Chondrocyte (in vitro differentiated cells): ENCODE measurements at regions not wholly inside any gene's neighbourhood (a gene's known extent, or its start where the extent isn't known, plus 50 kb on each side); places are given as distances from the start of the nearest gene placed in this dataset.

ENCODE experiments used
- DNase-seq: peaks from one replicate; pipeline ENCODE4 v3.0.0; 2021; ENCODE audit warnings: mixed read lengths, low spot score
- H3K27ac Mint-ChIP-seq: one replicate; pipeline ENCODE4 v1.8.0; 2021; ENCODE audit warnings: mild to moderate bottlenecking, moderate library complexity, mixed read lengths; ENCODE audit not compliant: unreplicated experiment
- H3K27me3 Mint-ChIP-seq: 2 replicates; pipeline ENCODE4 v1.8.0; 2021; ENCODE audit warnings: low read depth, mixed read lengths
- H3K36me3 Mint-ChIP-seq: 2 replicates; pipeline ENCODE4 v1.8.0; 2021; ENCODE audit warnings: low read depth, mixed read lengths
- H3K4me1 Mint-ChIP-seq: 2 replicates; pipeline ENCODE4 v1.8.0; 2021; ENCODE audit warnings: low read depth, mild to moderate bottlenecking, mixed read lengths
- H3K4me3 Mint-ChIP-seq: one replicate; pipeline ENCODE4 v1.8.0; 2021; ENCODE audit warnings: mild to moderate bottlenecking, moderate library complexity, mixed read lengths; ENCODE audit not compliant: unreplicated experiment
- H3K9me3 Mint-ChIP-seq: 2 replicates; pipeline ENCODE4 v1.8.0; 2021; ENCODE audit warnings: low read depth, mixed read lengths
- TF ChIP-seq, protein P1 (sequence below): fragments of 200-600 bp; sonication (generic); IDR thresholded peaks from 2 replicates; pipeline ENCODE4 v1.5.0; 2021; ENCODE audit warnings: antibody characterized with exemption, mild to moderate bottlenecking, moderate library complexity

DNA sequence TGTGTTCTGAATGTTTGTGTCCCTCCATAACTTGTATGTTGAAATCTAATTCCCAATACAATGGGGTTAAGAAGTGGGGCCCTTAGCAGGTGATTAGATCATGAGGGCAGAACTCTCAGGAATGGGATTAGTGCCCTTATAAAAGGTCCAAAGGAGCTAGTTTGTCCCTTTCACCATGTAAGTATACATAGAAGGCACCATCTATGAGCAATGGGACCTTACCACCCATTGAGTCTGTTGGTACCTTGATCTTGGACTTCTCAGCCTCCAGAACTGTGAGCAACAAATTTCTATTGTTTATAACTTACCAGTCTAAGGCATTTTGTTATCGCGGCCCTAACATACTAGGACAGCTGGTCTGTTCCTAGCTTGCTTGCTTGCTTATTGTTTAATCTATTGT, 106.3 kb downstream of the MYCN start:
- Mint-ChIP-seq H3K27me3 (peaks cover 5% of the 10 kb centered on the region), H3K36me3 (peaks cover 2% of the 10 kb centered on the region), H3K4me1 (no peaks in the 10 kb centered on the region), H3K27ac (no peak overlapping the region), H3K9me3 (peaks cover 2% of the 10 kb centered on the region), H3K4me3 (no peak overlapping the region)
- no peak for DNase-seq
- TF ChIP-seq, protein P1, sequence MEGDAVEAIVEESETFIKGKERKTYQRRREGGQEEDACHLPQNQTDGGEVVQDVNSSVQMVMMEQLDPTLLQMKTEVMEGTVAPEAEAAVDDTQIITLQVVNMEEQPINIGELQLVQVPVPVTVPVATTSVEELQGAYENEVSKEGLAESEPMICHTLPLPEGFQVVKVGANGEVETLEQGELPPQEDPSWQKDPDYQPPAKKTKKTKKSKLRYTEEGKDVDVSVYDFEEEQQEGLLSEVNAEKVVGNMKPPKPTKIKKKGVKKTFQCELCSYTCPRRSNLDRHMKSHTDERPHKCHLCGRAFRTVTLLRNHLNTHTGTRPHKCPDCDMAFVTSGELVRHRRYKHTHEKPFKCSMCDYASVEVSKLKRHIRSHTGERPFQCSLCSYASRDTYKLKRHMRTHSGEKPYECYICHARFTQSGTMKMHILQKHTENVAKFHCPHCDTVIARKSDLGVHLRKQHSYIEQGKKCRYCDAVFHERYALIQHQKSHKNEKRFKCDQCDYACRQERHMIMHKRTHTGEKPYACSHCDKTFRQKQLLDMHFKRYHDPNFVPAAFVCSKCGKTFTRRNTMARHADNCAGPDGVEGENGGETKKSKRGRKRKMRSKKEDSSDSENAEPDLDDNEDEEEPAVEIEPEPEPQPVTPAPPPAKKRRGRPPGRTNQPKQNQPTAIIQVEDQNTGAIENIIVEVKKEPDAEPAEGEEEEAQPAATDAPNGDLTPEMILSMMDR, result no peak

DNA sequence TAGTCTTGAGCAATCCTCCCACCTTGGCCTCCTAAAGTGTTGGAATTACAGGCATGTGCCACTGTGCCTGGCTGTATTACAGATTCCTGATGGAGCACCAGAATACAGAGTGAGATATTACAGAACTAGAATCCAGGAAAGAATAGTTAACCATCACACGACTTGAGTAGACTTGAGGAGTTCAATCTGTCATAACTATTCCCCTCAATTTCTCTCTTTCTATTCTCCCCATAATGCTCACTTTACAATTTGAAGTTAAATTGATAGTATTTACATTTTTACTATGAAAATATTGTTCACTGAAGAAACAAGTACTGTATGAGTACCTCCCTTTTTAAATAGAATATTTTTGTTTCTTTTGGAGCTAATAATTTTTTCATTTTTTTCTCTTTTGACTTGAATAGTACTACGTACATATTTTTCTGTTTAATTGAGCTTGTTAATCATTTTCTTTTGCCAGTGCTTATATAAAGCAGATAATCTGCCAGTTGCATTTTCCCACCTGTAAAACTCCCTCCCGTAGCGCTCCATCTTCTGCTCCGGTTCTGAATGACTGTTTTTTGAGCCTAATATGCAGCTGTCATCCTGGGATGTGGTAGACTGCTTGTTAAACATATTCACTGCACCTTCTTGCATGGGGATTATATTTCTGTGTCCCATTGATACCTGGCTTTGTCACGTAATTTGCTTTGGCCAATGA, 105.5 kb downstream of the MYCN start:
- peaks cover 2% of the 10 kb centered on the region for H3K9me3 Mint-ChIP-seq
- no peaks in the 10 kb centered on the region for H3K4me1 Mint-ChIP-seq
- no peak overlapping the region for H3K27ac Mint-ChIP-seq
- no peak for DNase-seq
- TF ChIP-seq, protein P1, result no peak
- H3K4me3 Mint-ChIP-seq, result no peak overlapping the region
- H3K36me3 Mint-ChIP-seq, result peaks cover 2% of the 10 kb centered on the region
- peaks cover 10% of the 10 kb centered on the region for H3K27me3 Mint-ChIP-seq

DNA sequence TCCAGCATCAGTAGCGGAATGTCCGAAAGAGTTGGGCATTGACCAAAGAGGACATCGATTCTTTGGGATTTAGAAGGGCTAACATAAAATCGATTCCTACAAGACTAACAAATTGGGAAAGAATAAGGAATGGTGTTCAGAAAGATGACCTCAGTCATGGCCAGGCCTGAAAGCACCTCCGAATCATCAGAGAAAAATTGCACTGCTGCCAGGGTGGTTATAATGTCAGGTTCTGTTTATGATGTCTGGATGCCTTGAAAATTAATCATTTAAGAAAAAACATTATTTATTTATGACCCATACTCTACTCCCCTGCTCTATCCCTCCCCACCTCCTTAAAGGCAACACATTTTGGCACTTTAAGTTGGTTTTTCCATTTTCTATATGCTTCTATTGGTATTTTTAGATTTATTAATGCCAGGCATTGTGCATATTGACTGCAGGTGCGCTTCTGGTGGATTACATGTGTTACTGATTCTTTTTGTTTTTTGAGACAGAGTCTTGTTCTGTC, 104.7 kb downstream of the MYCN start:
- H3K27me3 Mint-ChIP-seq, result peaks cover 17% of the 10 kb centered on the region
- H3K27ac Mint-ChIP-seq, result no peak overlapping the region
- no peaks in the 10 kb centered on the region for H3K4me1 Mint-ChIP-seq
- no peak for DNase-seq
- H3K36me3 Mint-ChIP-seq, result peaks cover 2% of the 10 kb centered on the region
- H3K4me3 Mint-ChIP-seq, result no peak overlapping the region
- H3K9me3 Mint-ChIP-seq, result peaks cover 2% of the 10 kb centered on the region
- TF ChIP-seq, protein P1, result no peak

DNA sequence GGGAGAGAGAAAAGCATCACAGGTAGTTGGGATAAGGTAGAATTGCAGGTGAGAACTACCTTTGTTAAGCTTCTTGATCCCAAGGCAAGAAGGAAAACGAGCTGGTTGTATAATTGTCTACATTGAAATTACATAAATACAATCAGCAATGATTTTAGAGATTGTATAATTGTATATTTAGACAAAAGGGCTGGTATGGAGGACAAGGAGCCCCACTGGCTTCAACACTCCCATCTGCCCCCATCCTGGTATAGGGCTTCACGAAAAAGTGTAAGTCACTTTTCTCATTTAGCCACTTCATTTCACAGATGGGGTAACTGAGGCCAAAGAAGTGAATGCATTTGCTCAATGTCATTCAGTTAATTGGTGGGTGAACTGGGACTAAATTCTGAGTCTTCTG, 103.3 kb downstream of the MYCN start:
- Mint-ChIP-seq H3K27me3 (peaks cover 28% of the 10 kb centered on the region), H3K27ac (no peak overlapping the region), H3K4me3 (no peak overlapping the region), H3K9me3 (peaks cover 2% of the 10 kb centered on the region), H3K4me1 (peaks cover 3% of the 10 kb centered on the region), H3K36me3 (peaks cover 2% of the 10 kb centered on the region)
- TF ChIP-seq, protein P1, result no peak
- DNase-seq, result no peak

DNA sequence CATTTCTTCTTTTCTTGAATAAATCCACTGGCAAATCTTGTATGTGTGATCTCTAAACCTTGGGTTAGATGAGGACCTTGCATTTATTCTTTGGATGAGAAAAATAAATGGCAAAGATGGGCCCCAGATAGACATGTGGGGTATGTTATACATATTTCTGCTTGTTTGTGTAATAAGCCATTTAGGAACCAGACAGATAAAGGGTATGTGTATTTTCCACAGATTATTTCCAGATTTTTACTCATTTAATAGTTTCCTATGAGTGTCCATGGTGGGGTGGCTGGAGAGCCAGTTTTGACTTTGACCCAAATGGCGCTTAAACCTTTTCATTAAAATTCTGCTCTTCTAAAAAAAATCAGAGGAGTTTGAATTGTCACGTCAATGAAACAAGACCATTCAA, 102.8 kb downstream of the MYCN start:
- peaks cover 31% of the 10 kb centered on the region for H3K27me3 Mint-ChIP-seq
- TF ChIP-seq, protein P1, result no peak
- H3K4me1 Mint-ChIP-seq, result peaks cover 7% of the 10 kb centered on the region
- H3K27ac Mint-ChIP-seq, result no peak overlapping the region
- peaks cover 2% of the 10 kb centered on the region for H3K9me3 Mint-ChIP-seq
- H3K4me3 Mint-ChIP-seq, result no peak overlapping the region
- no peak for DNase-seq
- H3K36me3 Mint-ChIP-seq, result peaks cover 2% of the 10 kb centered on the region
